Epithelial cell of esophagus (primary cell): ENCODE measurements at regions not wholly inside any gene's neighbourhood (a gene's known extent, or its start where the extent isn't known, plus 50 kb on each side); places are given as distances from the start of the nearest gene placed in this dataset.

ENCODE experiments used
- DNase-seq: peaks from one replicate; pipeline ENCODE4 v3.0.0; 2010; ENCODE audit warnings: low read depth
- H3K4me3 ChIP-seq: 2 replicates; pipeline ENCODE4 v1.5.1; 2011; ENCODE audit warnings: mild to moderate bottlenecking, low read length, control low read depth
- TF ChIP-seq, protein P1 (sequence below): IDR thresholded peaks from 2 replicates; pipeline ENCODE4 v1.5.1; 2011; ENCODE audit warnings: low read depth, mild to moderate bottlenecking, low read length, control low read depth, inconsistent platforms; ENCODE audit not compliant: insufficient read depth; ENCODE audit errors: missing control alignments

DNA sequence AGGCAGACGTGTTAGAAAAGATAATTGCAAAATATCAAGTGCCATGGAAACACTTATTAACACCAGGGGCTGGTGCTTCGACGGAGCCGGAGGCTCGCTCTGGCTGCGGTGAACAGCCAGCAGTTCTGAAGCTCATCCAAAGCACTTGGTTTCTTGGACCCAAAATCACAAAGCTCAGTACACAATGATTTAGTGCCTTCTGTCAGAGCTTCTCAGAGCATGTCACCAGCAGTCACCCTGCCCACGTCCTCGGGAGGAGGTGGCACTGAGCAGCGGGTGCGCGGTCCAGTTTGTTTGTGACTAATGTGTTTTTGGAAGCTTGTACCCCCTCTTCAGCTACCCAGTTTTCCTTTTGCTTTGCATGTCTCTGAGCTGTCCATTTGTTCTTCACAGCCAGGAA is 58.7 kb upstream of the KIRREL3 start:
- no peak overlapping the region for H3K4me3 ChIP-seq
- no peak for DNase-seq
- TF ChIP-seq, protein P1, sequence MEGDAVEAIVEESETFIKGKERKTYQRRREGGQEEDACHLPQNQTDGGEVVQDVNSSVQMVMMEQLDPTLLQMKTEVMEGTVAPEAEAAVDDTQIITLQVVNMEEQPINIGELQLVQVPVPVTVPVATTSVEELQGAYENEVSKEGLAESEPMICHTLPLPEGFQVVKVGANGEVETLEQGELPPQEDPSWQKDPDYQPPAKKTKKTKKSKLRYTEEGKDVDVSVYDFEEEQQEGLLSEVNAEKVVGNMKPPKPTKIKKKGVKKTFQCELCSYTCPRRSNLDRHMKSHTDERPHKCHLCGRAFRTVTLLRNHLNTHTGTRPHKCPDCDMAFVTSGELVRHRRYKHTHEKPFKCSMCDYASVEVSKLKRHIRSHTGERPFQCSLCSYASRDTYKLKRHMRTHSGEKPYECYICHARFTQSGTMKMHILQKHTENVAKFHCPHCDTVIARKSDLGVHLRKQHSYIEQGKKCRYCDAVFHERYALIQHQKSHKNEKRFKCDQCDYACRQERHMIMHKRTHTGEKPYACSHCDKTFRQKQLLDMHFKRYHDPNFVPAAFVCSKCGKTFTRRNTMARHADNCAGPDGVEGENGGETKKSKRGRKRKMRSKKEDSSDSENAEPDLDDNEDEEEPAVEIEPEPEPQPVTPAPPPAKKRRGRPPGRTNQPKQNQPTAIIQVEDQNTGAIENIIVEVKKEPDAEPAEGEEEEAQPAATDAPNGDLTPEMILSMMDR, result no peak

DNA sequence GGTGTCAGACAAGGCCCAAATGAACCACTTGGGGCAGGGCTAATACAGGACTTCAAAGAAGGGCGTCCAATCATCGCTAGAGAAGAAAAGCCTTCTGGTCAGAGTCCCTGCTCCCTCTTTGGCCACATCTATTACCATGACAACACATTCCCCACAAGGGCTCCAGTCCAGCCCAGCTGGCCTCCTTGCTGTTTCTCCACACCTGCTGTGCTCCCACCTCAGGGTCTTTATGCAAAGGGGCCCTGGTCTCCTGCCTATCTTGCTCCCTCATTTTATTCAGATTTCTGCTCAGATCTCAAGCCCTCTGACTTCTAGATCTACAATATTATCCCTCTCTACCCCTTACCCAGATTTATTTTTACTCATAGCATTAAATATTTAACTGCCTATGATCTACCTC is 58.0 kb upstream of the KIRREL3 start:
- TF ChIP-seq, protein P1, result no peak
- DNase-seq, result no peak
- no peak overlapping the region for H3K4me3 ChIP-seq

- no peak overlapping the region for H3K4me3 ChIP-seq
- TF ChIP-seq, protein P1, result no peak
These were observed 56.6 kb upstream of the KIRREL3 start for GRCh38 chr11:127057126-127057525.

DNA sequence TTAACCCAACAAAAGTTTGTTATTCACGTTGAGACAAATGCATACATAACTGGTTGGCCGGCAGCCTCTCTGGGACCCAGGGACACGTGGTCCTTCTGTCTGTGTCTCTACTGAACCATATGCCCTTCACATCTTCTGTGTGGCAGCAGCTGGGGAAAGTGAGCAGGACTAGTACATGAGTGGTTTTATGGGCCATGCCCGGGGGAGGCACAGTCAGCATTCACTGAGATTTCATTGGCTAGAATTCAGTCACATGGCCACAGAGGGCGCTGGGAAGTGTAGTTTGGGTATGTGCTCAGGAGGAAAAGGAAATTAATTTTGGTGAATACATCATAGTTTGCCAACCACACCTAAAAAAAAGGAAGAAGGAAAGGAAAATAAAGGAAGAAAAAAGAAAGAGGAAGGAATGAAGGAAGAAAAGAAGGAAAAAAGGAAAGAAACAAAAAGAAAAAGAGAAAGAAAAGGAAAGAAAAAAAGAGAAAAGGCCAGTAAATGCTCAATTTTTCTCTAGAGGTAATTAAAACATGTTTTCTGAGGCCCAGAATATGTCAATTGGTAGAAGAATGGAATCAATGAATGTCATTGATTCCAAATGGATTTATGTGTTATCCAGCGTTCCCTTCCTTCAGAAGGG is 55.9 kb upstream of the KIRREL3 start:
- TF ChIP-seq, protein P1, result no peak
- H3K4me3 ChIP-seq, result no peak overlapping the region
- DNase-seq, result no peak

More at GRCh38 chr11:127057126-127057525, 56.6 kb upstream of the KIRREL3 start:
- DNase-seq, result no peak

GRCh38 chr11:127055236-127055635 is 54.7 kb upstream of the KIRREL3 start:
- TF ChIP-seq, protein P1, result no peak
- H3K4me3 ChIP-seq, result no peak overlapping the region
- DNase-seq, result no peak

- H3K4me3 ChIP-seq, result no peak overlapping the region
- TF ChIP-seq, protein P1, result no peak
- DNase-seq, result no peak
These were observed 53.6 kb upstream of the KIRREL3 start for GRCh38 chr11:127054153-127054552.

DNA sequence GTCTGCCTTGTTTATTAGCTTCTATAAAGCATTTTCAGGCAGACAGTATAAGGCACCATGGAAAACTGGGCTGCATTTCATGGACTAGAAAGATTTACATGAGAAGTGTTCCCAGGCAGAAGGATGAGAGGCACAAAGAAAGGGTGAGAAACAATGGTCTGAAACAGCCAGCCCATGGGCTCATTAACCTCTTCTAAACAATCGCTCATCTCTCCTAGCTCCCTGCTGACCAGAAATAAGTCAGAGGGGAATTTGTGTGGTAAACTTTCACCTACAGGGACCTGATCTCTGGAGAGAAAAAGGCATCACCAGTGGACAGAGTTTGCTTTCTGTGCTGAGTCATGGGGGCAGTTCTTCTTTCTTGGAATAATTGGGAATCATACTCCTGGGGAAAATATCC is 51.8 kb upstream of the KIRREL3 start:
- H3K4me3 ChIP-seq, result no peak overlapping the region
- TF ChIP-seq, protein P1, result no peak
- DNase-seq, result no peak
